GM23338 (cell line): ENCODE measurements at regions not wholly inside any gene's neighbourhood (a gene's known extent, or its start where the extent isn't known, plus 50 kb on each side); places are given as distances from the start of the nearest gene placed in this dataset.

Experiments
- ATAC-seq: fragments of 200-7000 bp; cut with Tn5 transposase; 3 replicates; pipeline ENCODE4 v1.9.1; 2020
- DNase-seq: peaks from one replicate; pipeline ENCODE4 v3.0.0-alpha.2; 2015; ENCODE audit warnings: low spot score
- H2AFZ ChIP-seq: fragments of 200-600 bp; sonication (generic); 2 replicates; pipeline ENCODE4 v1.8.0; 2016; ENCODE audit warnings: antibody characterized with exemption, mild to moderate bottlenecking, moderate library complexity
- H3F3A ChIP-seq: fragments of 200-600 bp; sonication (generic); replicated peaks from 2 replicates; pipeline ENCODE4 v1.8.0; 2017; ENCODE audit warnings: antibody characterized with exemption, mixed run types, low read depth
- H3K27ac ChIP-seq: fragments of 200-600 bp; sonication (generic); 2 replicates; pipeline ENCODE4 v1.6.1; 2016; ENCODE audit warnings: low read depth
- H3K27me3 ChIP-seq: fragments of 200-600 bp; sonication (generic); 2 replicates; pipeline ENCODE4 v1.8.0; 2016; ENCODE audit warnings: mild to moderate bottlenecking, mixed run types, moderate library complexity; ENCODE audit not compliant: insufficient read depth
- H3K36me3 ChIP-seq: fragments of 200-600 bp; sonication (generic); 2 replicates; pipeline ENCODE4 v1.8.0; 2016; ENCODE audit warnings: mild to moderate bottlenecking; ENCODE audit not compliant: insufficient read depth
- H3K4me1 ChIP-seq: fragments of 200-600 bp; sonication (generic); 2 replicates; pipeline ENCODE4 v1.8.0; 2016; ENCODE audit warnings: mild to moderate bottlenecking, moderate library complexity; ENCODE audit not compliant: insufficient read depth
- H3K4me2 ChIP-seq: fragments of 200-600 bp; sonication (generic); 2 replicates; pipeline ENCODE4 v1.7.1; 2017; ENCODE audit warnings: mixed run types
- H3K4me3 ChIP-seq: fragments of 200-600 bp; sonication (generic); 2 replicates; pipeline ENCODE4 v1.6.1; 2016; ENCODE audit warnings: mixed run types
- H3K79me2 ChIP-seq: fragments of 200-600 bp; sonication (generic); replicated peaks from 2 replicates; pipeline ENCODE4 v1.8.0; 2017; ENCODE audit warnings: mild to moderate bottlenecking; ENCODE audit not compliant: insufficient read depth
- H3K9me2 ChIP-seq: fragments of 200-600 bp; sonication (generic); 2 replicates; pipeline ENCODE4 v1.8.0; 2017; ENCODE audit not compliant: insufficient read depth
- H4K20me1 ChIP-seq: fragments of 200-600 bp; sonication (generic); replicated peaks from 2 replicates; pipeline ENCODE4 v1.8.0; 2017; ENCODE audit warnings: mild to moderate bottlenecking; ENCODE audit not compliant: insufficient read depth
- H3K27ac Mint-ChIP-seq: 2 replicates; pipeline ENCODE4 v1.8.0; 2020; ENCODE audit warnings: inconsistent platforms, mild to moderate bottlenecking, moderate library complexity, mixed read lengths
- H3K27me3 Mint-ChIP-seq: 3 replicates; pipeline ENCODE4 v1.8.0; 2022; ENCODE audit warnings: low read depth, mild to moderate bottlenecking, moderate library complexity, mixed read lengths, inconsistent platforms; ENCODE audit not compliant: insufficient read depth, poor library complexity
- H3K36me3 Mint-ChIP-seq: 3 replicates; pipeline ENCODE4 v1.8.0; 2021; ENCODE audit warnings: low read depth, mild to moderate bottlenecking, inconsistent platforms, moderate library complexity, mixed read lengths
- H3K4me1 Mint-ChIP-seq: 3 replicates; pipeline ENCODE4 v1.8.0; 2020; ENCODE audit warnings: mild to moderate bottlenecking, inconsistent platforms, mixed read lengths
- H3K4me3 Mint-ChIP-seq: 3 replicates; pipeline ENCODE4 v1.8.0; 2021; ENCODE audit warnings: moderate library complexity, mild to moderate bottlenecking, inconsistent platforms, mixed read lengths
- H3K9me3 Mint-ChIP-seq: 3 replicates; pipeline ENCODE4 v1.8.0; 2020; ENCODE audit warnings: moderate library complexity, mild to moderate bottlenecking, inconsistent platforms, mixed read lengths
- CREB1 ChIP-seq: fragments of 250-450 bp; sonication (Bioruptor Pico); IDR thresholded peaks from 2 replicates; pipeline ENCODE4 v1.5.0; 2020; ENCODE audit warnings: low read depth, mild to moderate bottlenecking, moderate library complexity
- CTCF ChIP-seq, 2 experiments: fragments of 200-600 bp in 1 of 2; sonication (generic) in 1 of 2; conservative IDR thresholded peaks; 2 replicates each; pipeline versions ENCODE4 v1.5.1 to v1.6.1; 2016 to 2017; ENCODE audit warnings: antibody characterized with exemption in 2 of 2, low read depth in 2 of 2, mild to moderate bottlenecking in 2 of 2, moderate library complexity in 1 of 2
- ETS1 ChIP-seq: IDR thresholded peaks from 2 replicates; pipeline ENCODE4 v1.6.1; 2016; ENCODE audit warnings: antibody characterized with exemption
- EZH2 ChIP-seq: fragments of 200-600 bp; sonication (generic); IDR thresholded peaks from one replicate; pipeline ENCODE4 v1.8.0; 2017; ENCODE audit warnings: antibody characterized with exemption, mild to moderate bottlenecking, low read depth; ENCODE audit not compliant: unreplicated experiment
- EZH2phosphoT487 ChIP-seq: fragments of 200-600 bp; sonication (generic); IDR thresholded peaks from one replicate; pipeline ENCODE4 v1.8.1; 2018; ENCODE audit warnings: antibody characterized with exemption; ENCODE audit not compliant: unreplicated experiment
- JUNB ChIP-seq: IDR thresholded peaks from one replicate; pipeline ENCODE4 v1.6.1; 2016; ENCODE audit warnings: antibody characterized with exemption; ENCODE audit not compliant: unreplicated experiment
- NANOG ChIP-seq: IDR thresholded peaks from 2 replicates; pipeline ENCODE4 v1.6.1; 2016; ENCODE audit warnings: antibody characterized with exemption, borderline replicate concordance
- POLR2AphosphoS5 ChIP-seq: IDR thresholded peaks from 2 replicates; pipeline ENCODE4 v1.6.1; 2016; ENCODE audit warnings: antibody characterized with exemption, low read depth
- REST ChIP-seq: IDR thresholded peaks from one replicate; pipeline ENCODE4 v1.6.1; 2018; ENCODE audit warnings: antibody characterized with exemption; ENCODE audit not compliant: unreplicated experiment
- STAT1 ChIP-seq: IDR thresholded peaks from one replicate; pipeline ENCODE4 v1.6.1; 2016; ENCODE audit warnings: antibody characterized with exemption; ENCODE audit not compliant: unreplicated experiment
- ZNF114 ChIP-seq: fragments of 250-450 bp; sonication (Bioruptor Pico); IDR thresholded peaks from 2 replicates; pipeline ENCODE4 v1.5.0; 2020; ENCODE audit warnings: mild to moderate bottlenecking, moderate library complexity
- ZNF331 ChIP-seq: fragments of 250-450 bp; sonication (Bioruptor Pico); IDR thresholded peaks from 2 replicates; pipeline ENCODE4 v1.5.0; 2020; ENCODE audit warnings: low read depth, mild to moderate bottlenecking, moderate library complexity
- ZNF462 ChIP-seq: fragments of 250-450 bp; sonication (Bioruptor Pico); IDR thresholded peaks from 2 replicates; pipeline ENCODE4 v1.5.0; 2020; ENCODE audit warnings: mild to moderate bottlenecking, moderate library complexity

GRCh38 chr10:118922226-118922625 lies 107.3 kb upstream of the NANOS1 start:
- Histone ChIP-seq H2AFZ (no peak overlapping the region), H3K79me2 (no peaks in the 10 kb centered on the region), H4K20me1 (no peaks in the 10 kb centered on the region), H3K9me2 (no peaks in the 10 kb centered on the region), H3K36me3 (no peaks in the 10 kb centered on the region), H3K4me2 (no peak overlapping the region), H3K4me1 (no peaks in the 10 kb centered on the region), H3K27ac (no peak overlapping the region), H3K4me3 (no peak overlapping the region), H3F3A (no peaks in the 10 kb centered on the region), H3K27me3 (no peaks in the 10 kb centered on the region)
- DNase-seq (no peak), ATAC-seq (no peak)
- TF ChIP-seq EZH2 (no peak), ZNF331 (CRISPR knock-in tag) (no peak), CREB1 (CRISPR knock-in tag) (no peak), POLR2AphosphoS5 (no peak), STAT1 (no peak), ETS1 (no peak), EZH2phosphoT487 (no peak), ZNF114 (no peak), REST (no peak), NANOG (no peak), CTCF (conservative IDR thresholded peaks at IDR 0.05; ENCODE audit: low read depth in 2 of 2) (no peak), JUNB (no peak), ZNF462 (CRISPR knock-in tag) (no peak)
- no peaks in the 10 kb centered on the region for H3K4me1 Mint-ChIP-seq
- H3K9me3 Mint-ChIP-seq, result no peaks in the 10 kb centered on the region; the same call in 2 of the 3 replicates
- no peaks in the 10 kb centered on the region for H3K36me3 Mint-ChIP-seq
- H3K27ac Mint-ChIP-seq, result no peak overlapping the region
- no peak overlapping the region for H3K4me3 Mint-ChIP-seq
- peaks cover 2% of the 10 kb centered on the region for H3K27me3 Mint-ChIP-seq
